A549 (cell line): ENCODE measurements at regions not wholly inside any gene's neighbourhood (a gene's known extent, or its start where the extent isn't known, plus 50 kb on each side); places are given as distances from the start of the nearest gene placed in this dataset.

Source experiments
- ATAC-seq, 2 experiments: fragments of 200-7000 bp in 1 of 2; fragments of >200 bp in 1 of 2; cut with Nextera tagmentation in 1 of 2; cut with Tn5 transposase in 1 of 2; 3 replicates each; pipeline versions ENCODE4 v1.8.0 to v1.9.1; 2018 to 2020; ENCODE audit warnings: mild to moderate bottlenecking in 1 of 2, moderate library complexity in 1 of 2
- CTCF ChIA-PET: fragments of 300-600 bp; sonication (Branson Sonifier 250); formaldehyde crosslinking; extraction: SDS; loops from one replicate; lab custom pipeline; 2021; ENCODE audit warnings: antibody characterized with exemption, inconsistent platforms; lab: Yijun Ruan, JAX
- POLR2A ChIA-PET: fragments of 350-600 bp; formaldehyde crosslinking; extraction: SDS; loops from one replicate; lab custom pipeline; 2021; ENCODE audit warnings: antibody characterized with exemption, inconsistent platforms; lab: Yijun Ruan, JAX
- DNase-seq, 2 experiments: peaks; one replicate each; pipeline versions ENCODE4 v3.0.0 to v3.0.0-alpha.2; 2011 to 2016; ENCODE audit warnings: low read depth in 1 of 2, low spot score in 1 of 2
- FAIRE-seq: peaks from 2 replicates; lab custom pipeline; 2011; peaks lifted over from hg19 to GRCh38; lab: Jason Lieb, UNC
- H3K27ac ChIP-seq, 2 experiments: fragments of >200 bp; sonication (Bioruptor Twin); formaldehyde crosslinking; 3 replicates each; pipeline ENCODE4 v1.5.1; 2016 to 2017
- H3K4me1 ChIP-seq: fragments of >200 bp; sonication (Bioruptor Twin); formaldehyde crosslinking; 3 replicates; pipeline ENCODE4 v1.6.1; 2016
- H3K4me2 ChIP-seq: fragments of >200 bp; sonication (Bioruptor Twin); formaldehyde crosslinking; 3 replicates; pipeline ENCODE4 v1.6.1; 2016
- H3K4me3 ChIP-seq: fragments of >200 bp; sonication (Bioruptor Twin); formaldehyde crosslinking; 3 replicates; pipeline ENCODE4 v1.5.1; 2016
- H3K9me3 ChIP-seq: fragments of >200 bp; sonication (Bioruptor Twin); formaldehyde crosslinking; 3 replicates; pipeline ENCODE4 v1.6.1; 2016
- CEBPB ChIP-seq, 2 experiments: fragments of >200 bp in 1 of 2; sonication (Bioruptor Twin) in 1 of 2; formaldehyde crosslinking in 1 of 2; IDR thresholded peaks; 2 replicates each; pipeline ENCODE4 v1.6.1; 2012 to 2016
- CHD2 ChIP-seq: fragments of 150-350 bp; IDR thresholded peaks from 2 replicates; pipeline ENCODE4 v1.6.1; 2014; ENCODE audit warnings: low read length; ENCODE audit not compliant: partially characterized antibody
- EHMT2 ChIP-seq: fragments of 200-600 bp; sonication (generic); IDR thresholded peaks from 2 replicates; pipeline ENCODE4 v1.6.1; 2016; ENCODE audit warnings: antibody characterized with exemption, low read depth, mild to moderate bottlenecking, moderate library complexity
- EP300 ChIP-seq, 2 experiments: fragments of >200 bp; sonication (Bioruptor Twin); formaldehyde crosslinking; IDR thresholded peaks; 2 replicates in 1 of 2; 3 replicates in 1 of 2; pipeline ENCODE4 v1.6.1; 2016 to 2017
- ESRRA ChIP-seq: fragments of 150-350 bp; IDR thresholded peaks from 2 replicates; pipeline ENCODE4 v1.6.1; 2014; ENCODE audit warnings: mild to moderate bottlenecking, low read length, borderline replicate concordance
- FOSB ChIP-seq: fragments of 250-450 bp; sonication (Bioruptor Pico); IDR thresholded peaks from 2 replicates; pipeline ENCODE4 v1.5.0; 2020; ENCODE audit warnings: mild to moderate bottlenecking, moderate library complexity
- GATA3 ChIP-seq: IDR thresholded peaks from 2 replicates; pipeline ENCODE4 v1.6.1; 2012; ENCODE audit warnings: borderline replicate concordance
- HDAC2 ChIP-seq: fragments of 200-600 bp; sonication (generic); IDR thresholded peaks from 2 replicates; pipeline ENCODE4 v1.6.1; 2016
- HOXB5 ChIP-seq: fragments of 250-450 bp; sonication (Bioruptor Pico); IDR thresholded peaks from 2 replicates; pipeline ENCODE4 v1.5.0; 2020; ENCODE audit warnings: mild to moderate bottlenecking, moderate library complexity
- JUN ChIP-seq, 2 experiments: fragments of >200 bp; sonication (Bioruptor Twin); formaldehyde crosslinking; IDR thresholded peaks; 2 replicates in 1 of 2; 3 replicates in 1 of 2; pipeline ENCODE4 v1.6.1; 2016 to 2017
- MAZ ChIP-seq: fragments of 150-350 bp; IDR thresholded peaks from 2 replicates; pipeline ENCODE4 v1.6.1; 2014; ENCODE audit warnings: antibody characterized with exemption, low read depth, low read length, borderline replicate concordance
- NPAS2 ChIP-seq: fragments of 250-450 bp; sonication (Bioruptor Pico); IDR thresholded peaks from 2 replicates; pipeline ENCODE4 v1.8.0; 2022; ENCODE audit warnings: mild to moderate bottlenecking, moderate library complexity, borderline replicate concordance
- PHF8 ChIP-seq: fragments of 200-600 bp; sonication (generic); IDR thresholded peaks from 2 replicates; pipeline ENCODE4 v1.6.1; 2016; ENCODE audit warnings: low read depth, mild to moderate bottlenecking, antibody characterized with exemption, moderate library complexity, borderline replicate concordance
- POLR2A ChIP-seq: IDR thresholded peaks from 2 replicates; pipeline ENCODE4 v1.6.1; 2012; ENCODE audit warnings: mild to moderate bottlenecking, low read length
- POLR2AphosphoS2 ChIP-seq: conservative IDR thresholded peaks from 2 replicates; pipeline ENCODE4 v1.6.1; 2012; ENCODE audit warnings: low read length, improper control_type of control experiment, inconsistent platforms
- RCOR1 ChIP-seq: fragments of 150-350 bp; IDR thresholded peaks from 2 replicates; pipeline ENCODE4 v1.6.1; 2014; ENCODE audit warnings: antibody characterized with exemption, low read length, low read depth
- RNF2 ChIP-seq: fragments of 200-600 bp; sonication (generic); IDR thresholded peaks from 2 replicates; pipeline ENCODE4 v1.6.1; 2016; ENCODE audit warnings: low read depth, mild to moderate bottlenecking, antibody characterized with exemption, moderate library complexity, borderline replicate concordance
- SMC3 ChIP-seq: fragments of >200 bp; sonication (Bioruptor Twin); formaldehyde crosslinking; IDR thresholded peaks from 3 replicates; pipeline ENCODE4 v1.6.1; 2018; ENCODE audit warnings: inconsistent platforms
- SREBF2 ChIP-seq: fragments of 450-650 bp; IDR thresholded peaks from 2 replicates; pipeline ENCODE4 v1.6.1; 2014; ENCODE audit warnings: mild to moderate bottlenecking, moderate library complexity
- ZSCAN20 ChIP-seq: fragments of 250-450 bp; sonication (Bioruptor Pico); IDR thresholded peaks from 2 replicates; pipeline ENCODE4 v1.8.0; 2022; ENCODE audit warnings: mild to moderate bottlenecking, moderate library complexity
- WGBS: methylation state at CpG from one replicate; pipeline ENCODE4 v1.1.6; 2017; ENCODE audit errors: missing lambda C conversion rate; 5-methylcytosine and 5-hydroxymethylcytosine counted together
- TF ChIP-seq, protein P1 (sequence below): fragments of 200-600 bp; sonication (generic); IDR thresholded peaks from 2 replicates; pipeline ENCODE4 v1.6.1; 2016; ENCODE audit warnings: antibody characterized with exemption, mild to moderate bottlenecking, moderate library complexity
- TF ChIP-seq, protein P2 (sequence below): fragments of >200 bp; sonication (Bioruptor Twin); formaldehyde crosslinking; IDR thresholded peaks from 3 replicates; pipeline ENCODE4 v1.5.1; 2016
- TF ChIP-seq, protein P3 (sequence below): fragments of 150-350 bp; IDR thresholded peaks from 2 replicates; pipeline ENCODE4 v1.6.1; 2014; ENCODE audit warnings: low read depth, mild to moderate bottlenecking, low read length
- TF ChIP-seq, protein P4 (sequence below): IDR thresholded peaks from 2 replicates; pipeline ENCODE4 v1.6.1; 2012
- TF ChIP-seq, protein P5 (sequence below): fragments of >200 bp; sonication (Bioruptor Twin); formaldehyde crosslinking; IDR thresholded peaks from 2 replicates; pipeline ENCODE4 v1.6.1; 2016

DNA sequence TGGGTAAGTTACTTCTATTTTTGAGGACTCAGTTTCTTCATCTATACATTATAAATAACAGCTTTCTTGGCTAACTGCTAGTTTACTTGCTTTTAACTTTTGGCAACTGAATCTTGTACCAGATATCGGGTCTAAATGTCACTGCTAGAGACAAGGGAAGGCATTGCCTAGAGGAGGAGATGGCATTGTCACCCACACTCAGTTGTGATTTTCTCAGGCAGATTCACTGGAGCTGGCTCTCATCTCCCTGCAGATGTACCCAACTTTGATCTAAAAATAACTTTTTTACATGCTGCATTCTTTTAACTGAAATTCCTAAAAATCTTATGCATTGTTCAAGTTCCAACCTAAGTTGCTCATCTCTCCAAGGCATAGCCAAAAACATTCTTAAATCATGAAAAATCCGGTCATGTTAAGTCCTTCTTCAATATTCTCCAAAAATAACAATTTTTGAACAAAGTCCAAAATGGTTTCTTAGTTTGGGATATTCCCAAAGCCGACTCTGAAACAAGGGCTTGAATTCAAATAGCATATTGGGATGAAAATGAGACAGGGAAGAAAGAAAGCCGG is 469.0 kb upstream of the BOD1L1 start:
- DNase-seq (no peak), FAIRE-seq (no peak), ATAC-seq (no peak)
- ChIA-PET CTCF (no interaction called here), POLR2A (no interaction called here)
- H3K4me1 ChIP-seq: no peaks in the 10 kb centered on the region; the same call in 2 of the 3 replicates
- H3K27ac ChIP-seq: no peak overlapping the region
- H3K9me3 ChIP-seq: 0 out of 3 replicates have a peak, but pooled peaks cover 2% of the 10 kb centered on the region
- no peak overlapping the region for H3K4me2 ChIP-seq
- WGBS: 68% methylated on average over 4 of the region's 4 CpGs
- no peak overlapping the region for H3K4me3 ChIP-seq
- TF ChIP-seq, protein P1, sequence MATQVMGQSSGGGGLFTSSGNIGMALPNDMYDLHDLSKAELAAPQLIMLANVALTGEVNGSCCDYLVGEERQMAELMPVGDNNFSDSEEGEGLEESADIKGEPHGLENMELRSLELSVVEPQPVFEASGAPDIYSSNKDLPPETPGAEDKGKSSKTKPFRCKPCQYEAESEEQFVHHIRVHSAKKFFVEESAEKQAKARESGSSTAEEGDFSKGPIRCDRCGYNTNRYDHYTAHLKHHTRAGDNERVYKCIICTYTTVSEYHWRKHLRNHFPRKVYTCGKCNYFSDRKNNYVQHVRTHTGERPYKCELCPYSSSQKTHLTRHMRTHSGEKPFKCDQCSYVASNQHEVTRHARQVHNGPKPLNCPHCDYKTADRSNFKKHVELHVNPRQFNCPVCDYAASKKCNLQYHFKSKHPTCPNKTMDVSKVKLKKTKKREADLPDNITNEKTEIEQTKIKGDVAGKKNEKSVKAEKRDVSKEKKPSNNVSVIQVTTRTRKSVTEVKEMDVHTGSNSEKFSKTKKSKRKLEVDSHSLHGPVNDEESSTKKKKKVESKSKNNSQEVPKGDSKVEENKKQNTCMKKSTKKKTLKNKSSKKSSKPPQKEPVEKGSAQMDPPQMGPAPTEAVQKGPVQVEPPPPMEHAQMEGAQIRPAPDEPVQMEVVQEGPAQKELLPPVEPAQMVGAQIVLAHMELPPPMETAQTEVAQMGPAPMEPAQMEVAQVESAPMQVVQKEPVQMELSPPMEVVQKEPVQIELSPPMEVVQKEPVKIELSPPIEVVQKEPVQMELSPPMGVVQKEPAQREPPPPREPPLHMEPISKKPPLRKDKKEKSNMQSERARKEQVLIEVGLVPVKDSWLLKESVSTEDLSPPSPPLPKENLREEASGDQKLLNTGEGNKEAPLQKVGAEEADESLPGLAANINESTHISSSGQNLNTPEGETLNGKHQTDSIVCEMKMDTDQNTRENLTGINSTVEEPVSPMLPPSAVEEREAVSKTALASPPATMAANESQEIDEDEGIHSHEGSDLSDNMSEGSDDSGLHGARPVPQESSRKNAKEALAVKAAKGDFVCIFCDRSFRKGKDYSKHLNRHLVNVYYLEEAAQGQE: no peak
- TF ChIP-seq ZSCAN20 (CRISPR knock-in tag) (no peak), NPAS2 (CRISPR knock-in tag) (no peak), HOXB5 (CRISPR knock-in tag) (no peak), POLR2A (no peak), EHMT2 (no peak), SREBF2 (no peak), PHF8 (no peak), EP300 (IDR thresholded peaks at IDR 0.05) (no peak), ESRRA (no peak), CHD2 (no peak), MAZ (no peak), SMC3 (no peak), JUN (IDR thresholded peaks at IDR 0.05) (no peak), RNF2 (no peak)
- TF ChIP-seq, protein P2, sequence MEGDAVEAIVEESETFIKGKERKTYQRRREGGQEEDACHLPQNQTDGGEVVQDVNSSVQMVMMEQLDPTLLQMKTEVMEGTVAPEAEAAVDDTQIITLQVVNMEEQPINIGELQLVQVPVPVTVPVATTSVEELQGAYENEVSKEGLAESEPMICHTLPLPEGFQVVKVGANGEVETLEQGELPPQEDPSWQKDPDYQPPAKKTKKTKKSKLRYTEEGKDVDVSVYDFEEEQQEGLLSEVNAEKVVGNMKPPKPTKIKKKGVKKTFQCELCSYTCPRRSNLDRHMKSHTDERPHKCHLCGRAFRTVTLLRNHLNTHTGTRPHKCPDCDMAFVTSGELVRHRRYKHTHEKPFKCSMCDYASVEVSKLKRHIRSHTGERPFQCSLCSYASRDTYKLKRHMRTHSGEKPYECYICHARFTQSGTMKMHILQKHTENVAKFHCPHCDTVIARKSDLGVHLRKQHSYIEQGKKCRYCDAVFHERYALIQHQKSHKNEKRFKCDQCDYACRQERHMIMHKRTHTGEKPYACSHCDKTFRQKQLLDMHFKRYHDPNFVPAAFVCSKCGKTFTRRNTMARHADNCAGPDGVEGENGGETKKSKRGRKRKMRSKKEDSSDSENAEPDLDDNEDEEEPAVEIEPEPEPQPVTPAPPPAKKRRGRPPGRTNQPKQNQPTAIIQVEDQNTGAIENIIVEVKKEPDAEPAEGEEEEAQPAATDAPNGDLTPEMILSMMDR: no peak
- TF ChIP-seq, protein P3, sequence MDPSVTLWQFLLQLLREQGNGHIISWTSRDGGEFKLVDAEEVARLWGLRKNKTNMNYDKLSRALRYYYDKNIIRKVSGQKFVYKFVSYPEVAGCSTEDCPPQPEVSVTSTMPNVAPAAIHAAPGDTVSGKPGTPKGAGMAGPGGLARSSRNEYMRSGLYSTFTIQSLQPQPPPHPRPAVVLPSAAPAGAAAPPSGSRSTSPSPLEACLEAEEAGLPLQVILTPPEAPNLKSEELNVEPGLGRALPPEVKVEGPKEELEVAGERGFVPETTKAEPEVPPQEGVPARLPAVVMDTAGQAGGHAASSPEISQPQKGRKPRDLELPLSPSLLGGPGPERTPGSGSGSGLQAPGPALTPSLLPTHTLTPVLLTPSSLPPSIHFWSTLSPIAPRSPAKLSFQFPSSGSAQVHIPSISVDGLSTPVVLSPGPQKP: no peak

DNA sequence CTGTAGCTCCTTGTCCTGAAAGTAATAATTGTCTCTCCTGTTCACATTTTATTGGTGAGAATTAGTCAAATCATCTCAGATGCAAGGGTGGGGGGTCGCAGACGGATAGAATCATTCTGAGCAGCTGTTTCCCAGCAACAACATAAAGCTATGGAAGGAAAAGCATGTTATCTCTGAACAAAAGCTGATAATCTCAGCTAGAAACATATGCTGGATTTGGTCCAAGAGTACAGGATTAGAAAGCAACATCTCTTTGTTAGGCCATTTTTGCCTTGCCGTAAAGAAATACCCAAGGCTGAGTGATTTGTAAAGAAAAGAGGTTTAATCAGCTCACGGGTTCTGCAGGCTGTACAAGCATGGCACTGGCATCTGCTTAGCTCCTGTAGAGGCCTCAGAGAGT is 472.8 kb upstream of the BOD1L1 start:
- CTCF ChIA-PET: no interaction called here
- no peaks in the 10 kb centered on the region for H3K9me3 ChIP-seq
- TF ChIP-seq GATA3: no peak
- TF ChIP-seq, protein P4, sequence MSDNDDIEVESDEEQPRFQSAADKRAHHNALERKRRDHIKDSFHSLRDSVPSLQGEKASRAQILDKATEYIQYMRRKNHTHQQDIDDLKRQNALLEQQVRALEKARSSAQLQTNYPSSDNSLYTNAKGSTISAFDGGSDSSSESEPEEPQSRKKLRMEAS: no peak
- TF ChIP-seq POLR2AphosphoS2: no peak
- TF ChIP-seq CEBPB (IDR thresholded peaks at IDR 0.05): no peak
- TF ChIP-seq, protein P5, sequence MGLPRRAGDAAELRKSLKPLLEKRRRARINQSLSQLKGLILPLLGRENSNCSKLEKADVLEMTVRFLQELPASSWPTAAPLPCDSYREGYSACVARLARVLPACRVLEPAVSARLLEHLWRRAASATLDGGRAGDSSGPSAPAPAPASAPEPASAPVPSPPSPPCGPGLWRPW: no peak
- TF ChIP-seq HDAC2: no peak
- no peak for TF ChIP-seq FOSB
- TF ChIP-seq RCOR1: no peak
- TF ChIP-seq, all 56 proteins: peak for 0
- WGBS: 62% methylated on average over 4 of the region's 4 CpGs
- no peak overlapping the region for H3K4me3 ChIP-seq
- H3K4me1 ChIP-seq: no peaks in the 10 kb centered on the region; the same call in 2 of the 3 replicates
- POLR2A ChIA-PET: no interaction called here
- no peak overlapping the region for H3K4me2 ChIP-seq
- no peak for FAIRE-seq
- no peak for ATAC-seq
- no peak overlapping the region; a peak in 1 of 6 replicates for H3K27ac ChIP-seq
- no peak for DNase-seq
